ENCODE measurements at regions not wholly inside any gene's neighbourhood (a gene's known extent, or its start where the extent isn't known, plus 50 kb on each side); places are given as distances from the start of the nearest gene placed in this dataset.

DNA sequence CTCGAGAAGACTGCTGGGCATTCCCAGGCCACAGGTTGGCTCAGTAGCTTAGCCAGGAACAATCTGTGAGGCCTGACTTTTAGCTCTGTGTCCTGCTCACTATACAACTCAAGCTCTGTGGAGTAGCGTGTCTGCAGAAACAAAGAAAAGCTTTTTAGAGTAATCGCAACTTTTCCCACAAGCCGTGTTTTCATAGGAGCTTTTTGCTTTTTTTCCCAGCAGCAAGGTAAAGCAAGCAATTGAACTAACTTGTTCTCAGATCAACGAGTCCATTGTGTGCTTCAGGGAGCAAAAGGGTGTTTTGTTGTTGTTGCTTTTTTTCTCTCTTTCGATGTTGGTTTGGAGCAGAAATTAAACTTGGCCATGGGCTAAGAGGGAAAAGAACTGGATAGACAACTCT is 97.3 kb upstream of the BCL2L14 start:
- no peak overlapping the region for H3K4me3 ChIP-seq (replicated peaks; ENCODE audit: low read depth, low read length)
- TF ChIP-seq, protein P1, sequence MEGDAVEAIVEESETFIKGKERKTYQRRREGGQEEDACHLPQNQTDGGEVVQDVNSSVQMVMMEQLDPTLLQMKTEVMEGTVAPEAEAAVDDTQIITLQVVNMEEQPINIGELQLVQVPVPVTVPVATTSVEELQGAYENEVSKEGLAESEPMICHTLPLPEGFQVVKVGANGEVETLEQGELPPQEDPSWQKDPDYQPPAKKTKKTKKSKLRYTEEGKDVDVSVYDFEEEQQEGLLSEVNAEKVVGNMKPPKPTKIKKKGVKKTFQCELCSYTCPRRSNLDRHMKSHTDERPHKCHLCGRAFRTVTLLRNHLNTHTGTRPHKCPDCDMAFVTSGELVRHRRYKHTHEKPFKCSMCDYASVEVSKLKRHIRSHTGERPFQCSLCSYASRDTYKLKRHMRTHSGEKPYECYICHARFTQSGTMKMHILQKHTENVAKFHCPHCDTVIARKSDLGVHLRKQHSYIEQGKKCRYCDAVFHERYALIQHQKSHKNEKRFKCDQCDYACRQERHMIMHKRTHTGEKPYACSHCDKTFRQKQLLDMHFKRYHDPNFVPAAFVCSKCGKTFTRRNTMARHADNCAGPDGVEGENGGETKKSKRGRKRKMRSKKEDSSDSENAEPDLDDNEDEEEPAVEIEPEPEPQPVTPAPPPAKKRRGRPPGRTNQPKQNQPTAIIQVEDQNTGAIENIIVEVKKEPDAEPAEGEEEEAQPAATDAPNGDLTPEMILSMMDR (IDR thresholded peaks at IDR 0.05; ENCODE audit: low read depth, low read length, missing control alignments), result no peak
- DNase-seq (ENCODE audit: extremely low read depth, low read depth), result no peak

DNA sequence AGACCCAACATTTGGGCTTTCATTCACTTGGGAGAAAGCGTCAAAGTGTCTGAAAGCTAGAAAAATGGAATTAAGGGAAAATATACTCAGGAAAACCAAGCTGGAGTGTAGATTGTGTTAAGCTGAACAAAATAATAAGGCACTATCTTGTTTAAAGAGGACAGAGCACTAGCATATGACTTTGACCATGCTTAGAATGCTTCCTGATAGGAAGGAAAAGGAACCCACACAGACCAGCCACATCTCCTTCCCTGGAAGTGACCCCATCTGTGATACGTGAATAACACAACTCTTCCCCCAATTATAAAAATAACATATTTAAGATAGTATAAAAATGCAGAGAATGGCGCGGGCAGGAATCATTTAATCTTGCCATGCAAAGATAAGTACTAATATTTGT is 94.7 kb upstream of the BCL2L14 start:
- TF ChIP-seq, protein P1 (IDR thresholded peaks at IDR 0.05; ENCODE audit: low read depth, low read length, missing control alignments), result no peak
- no peak overlapping the region for H3K4me3 ChIP-seq (replicated peaks; ENCODE audit: low read depth, low read length)
- DNase-seq (ENCODE audit: extremely low read depth, low read depth), result no peak

DNA sequence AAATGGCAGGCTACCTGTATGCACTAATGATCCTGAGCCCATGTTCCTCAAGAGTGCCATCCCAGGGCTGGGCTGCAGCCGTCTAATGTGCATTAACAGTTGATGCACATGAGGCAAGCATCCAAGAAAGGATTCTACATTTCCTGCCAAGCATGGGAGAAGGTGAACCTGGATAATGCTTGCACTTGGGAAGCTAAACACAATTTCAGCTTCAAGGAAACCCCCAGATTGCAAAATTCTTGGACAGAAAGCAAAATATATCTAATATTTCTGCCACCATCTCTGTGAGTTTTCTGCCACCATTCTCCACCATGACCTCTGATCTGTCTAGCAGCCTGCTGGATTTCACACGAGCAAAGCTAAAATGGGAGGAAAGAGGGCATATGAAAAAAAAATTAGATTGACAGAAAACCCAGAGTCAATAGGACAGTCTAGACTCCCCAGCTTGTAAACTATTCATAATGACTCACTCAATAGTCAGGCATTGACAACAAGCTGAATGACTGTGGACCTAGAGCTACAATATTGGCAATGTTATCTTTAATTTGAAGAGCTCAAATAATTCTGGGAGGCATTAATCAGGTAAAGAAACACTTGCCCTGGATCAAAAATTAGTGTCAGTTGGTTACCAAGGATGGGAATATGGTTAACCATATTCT is 91.9 kb upstream of the BCL2L14 start:
- DNase-seq (ENCODE audit: extremely low read depth, low read depth), result no peak
- no peak overlapping the region for H3K4me3 ChIP-seq (replicated peaks; ENCODE audit: low read depth, low read length)
- TF ChIP-seq, protein P1 (IDR thresholded peaks at IDR 0.05; ENCODE audit: low read depth, low read length, missing control alignments), result no peak

DNA sequence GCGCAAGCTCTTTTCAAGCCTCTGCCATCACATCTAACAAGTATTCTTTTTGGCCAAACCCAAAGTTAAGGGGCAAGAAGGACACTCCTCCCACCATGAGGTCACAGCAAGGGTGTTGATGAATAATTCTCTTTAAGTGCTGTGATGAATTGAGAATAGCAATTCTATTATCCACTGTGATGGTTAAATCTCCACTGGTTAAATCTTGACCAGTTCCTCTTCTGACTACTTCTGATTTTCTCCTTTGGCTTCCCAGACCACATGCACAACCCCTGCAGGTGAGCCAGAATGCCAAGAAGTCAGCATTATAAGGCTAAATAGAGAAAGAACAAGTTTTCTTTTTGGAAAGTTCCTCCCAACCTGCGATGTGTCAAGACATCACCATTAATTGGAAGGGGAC is 90.6 kb upstream of the BCL2L14 start:
- DNase-seq (ENCODE audit: extremely low read depth, low read depth), result no peak
- no peak overlapping the region for H3K4me3 ChIP-seq (replicated peaks; ENCODE audit: low read depth, low read length)
- TF ChIP-seq, protein P1 (IDR thresholded peaks at IDR 0.05; ENCODE audit: low read depth, low read length, missing control alignments), result no peak

DNA sequence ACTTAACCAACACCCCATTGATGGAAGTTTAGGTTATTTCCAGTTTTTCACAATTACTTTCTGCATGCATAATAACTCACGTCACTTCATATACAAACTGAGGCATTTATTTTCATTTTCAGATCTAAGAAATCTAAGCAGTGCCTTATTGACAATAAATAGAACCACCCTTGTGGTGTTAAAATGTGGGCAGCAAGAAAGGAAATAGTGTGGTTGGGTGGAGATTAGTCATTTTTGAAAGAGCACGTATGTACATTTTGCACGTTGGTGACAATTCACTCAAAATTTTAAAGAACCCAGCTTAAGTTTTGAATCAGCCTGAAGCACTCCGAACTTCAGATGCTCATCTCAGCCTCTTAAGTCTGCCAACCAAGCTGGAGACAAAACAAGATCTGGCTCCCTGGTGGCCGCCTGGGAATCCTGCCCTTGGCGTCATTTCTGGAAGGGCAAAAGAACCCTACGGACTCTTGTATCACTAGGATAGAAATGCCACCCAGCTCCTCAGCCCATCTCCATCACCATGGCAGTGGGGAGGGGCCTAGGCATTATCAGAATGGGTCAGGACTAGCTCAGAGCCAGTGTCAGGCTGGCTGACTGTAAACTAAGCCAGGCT is 89.5 kb upstream of the BCL2L14 start:
- H3K4me3 ChIP-seq (replicated peaks; ENCODE audit: low read depth, low read length), result no peak overlapping the region
- TF ChIP-seq, protein P1 (IDR thresholded peaks at IDR 0.05; ENCODE audit: low read depth, low read length, missing control alignments), result no peak
- no peak for DNase-seq (ENCODE audit: extremely low read depth, low read depth)

DNA sequence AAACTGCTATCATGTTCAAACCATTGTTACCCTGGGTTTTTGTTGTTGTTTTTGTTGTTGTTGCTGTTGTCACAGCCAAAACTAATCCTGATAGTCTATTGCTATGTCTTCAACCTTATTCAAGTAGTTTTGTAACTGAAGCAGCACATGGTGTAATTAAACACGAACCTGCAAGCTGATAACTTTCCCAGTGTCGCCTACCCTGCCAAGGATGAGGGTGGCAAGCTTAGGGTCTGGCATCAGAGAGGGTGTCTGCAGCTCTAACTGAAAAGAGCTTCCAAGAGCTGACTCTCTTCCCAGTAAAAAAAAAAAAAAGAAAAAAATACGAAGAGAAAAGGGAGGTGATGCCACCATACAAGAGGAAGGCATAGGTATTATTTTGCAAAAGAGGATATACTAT is 86.3 kb upstream of the BCL2L14 start:
- TF ChIP-seq, protein P1 (IDR thresholded peaks at IDR 0.05; ENCODE audit: low read depth, low read length, missing control alignments), result no peak
- no peak overlapping the region for H3K4me3 ChIP-seq (replicated peaks; ENCODE audit: low read depth, low read length)
- no peak for DNase-seq (ENCODE audit: extremely low read depth, low read depth)

Measured in HFF-Myc (cell line).